NT2/D1 (cell line): ENCODE measurements at regions not wholly inside any gene's neighbourhood (a gene's known extent, or its start where the extent isn't known, plus 50 kb on each side); places are given as distances from the start of the nearest gene placed in this dataset.

ENCODE experiments used
- DNase-seq: peaks from one replicate; pipeline ENCODE4 v3.0.0-alpha.2; 2011; ENCODE audit warnings: low read depth, low spot score
- H3K27me3 ChIP-seq: 2 replicates; pipeline ENCODE4 v1.6.0; 2011; ENCODE audit warnings: mild to moderate bottlenecking; ENCODE audit not compliant: insufficient read length, insufficient read depth
- H3K36me3 ChIP-seq: 2 replicates; pipeline ENCODE4 v1.6.1; 2011; ENCODE audit warnings: mild to moderate bottlenecking, low read length, mixed read lengths; ENCODE audit not compliant: insufficient read depth, insufficient read length
- H3K4me1 ChIP-seq: 2 replicates; pipeline ENCODE4 v1.5.1; 2011; ENCODE audit not compliant: insufficient read depth, insufficient read length
- H3K4me3 ChIP-seq: 2 replicates; pipeline ENCODE4 v1.5.1; 2011; ENCODE audit warnings: low read depth; ENCODE audit not compliant: insufficient read length
- H3K9ac ChIP-seq: 2 replicates; pipeline ENCODE4 v1.6.0; 2011; ENCODE audit warnings: low read depth; ENCODE audit not compliant: insufficient read length
- H3K9me3 ChIP-seq: 2 replicates; pipeline ENCODE4 v1.5.1; 2011; ENCODE audit warnings: mild to moderate bottlenecking, low read length; ENCODE audit not compliant: insufficient read depth
- SUZ12 ChIP-seq: IDR thresholded peaks from 2 replicates; pipeline ENCODE4 v1.6.1; 2011; ENCODE audit not compliant: insufficient read length, insufficient read depth; ENCODE audit errors: extremely low read depth
- YY1 ChIP-seq: IDR thresholded peaks from 2 replicates; pipeline ENCODE4 v1.6.1; 2011; ENCODE audit not compliant: insufficient read length, insufficient read depth
- ZNF274 ChIP-seq: IDR thresholded peaks from 2 replicates; pipeline ENCODE4 v1.6.1; 2011; ENCODE audit warnings: mild to moderate bottlenecking, low read depth, low read length

DNA sequence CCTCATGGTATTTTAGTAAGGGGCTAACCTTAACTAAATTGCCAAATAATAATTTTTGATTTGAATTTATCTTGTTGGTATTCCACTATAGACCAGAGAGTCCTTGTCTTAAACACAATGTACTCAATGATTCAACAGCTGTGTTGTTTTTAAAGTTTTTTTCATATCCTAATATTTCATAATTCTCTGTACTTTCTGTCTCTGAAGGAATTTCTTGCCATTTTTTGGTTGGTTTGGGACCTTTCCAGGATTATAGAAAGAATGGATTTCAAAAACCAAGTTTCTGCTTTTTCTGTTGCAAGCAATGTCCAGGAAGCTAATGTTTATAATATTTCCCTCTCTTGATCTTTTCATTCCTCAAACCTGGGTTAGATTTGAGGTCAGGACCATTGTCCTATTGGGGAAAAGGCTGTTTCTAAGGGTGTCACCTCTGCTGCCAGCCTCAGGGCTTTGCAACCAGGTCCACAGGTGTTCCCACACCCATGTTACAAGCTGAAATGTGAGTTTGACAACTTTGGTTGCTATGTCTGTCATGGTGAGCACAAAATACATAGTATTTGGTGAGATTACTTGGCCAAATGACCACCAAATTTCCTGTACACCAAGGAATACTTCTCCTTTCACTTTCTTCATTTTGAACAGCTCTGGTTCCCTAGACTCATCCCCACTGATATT is 363.7 kb upstream of the RGMA start:
- Histone ChIP-seq H3K36me3 (no peaks in the 10 kb centered on the region), H3K9me3 (no peaks in the 10 kb centered on the region), H3K9ac (no peak overlapping the region), H3K27me3 (no peaks in the 10 kb centered on the region), H3K4me3 (no peak overlapping the region), H3K4me1 (peaks cover 5% of the 10 kb centered on the region)
- no peak for DNase-seq
- TF ChIP-seq ZNF274 (no peak), YY1 (no peak), SUZ12 (no peak)

DNA sequence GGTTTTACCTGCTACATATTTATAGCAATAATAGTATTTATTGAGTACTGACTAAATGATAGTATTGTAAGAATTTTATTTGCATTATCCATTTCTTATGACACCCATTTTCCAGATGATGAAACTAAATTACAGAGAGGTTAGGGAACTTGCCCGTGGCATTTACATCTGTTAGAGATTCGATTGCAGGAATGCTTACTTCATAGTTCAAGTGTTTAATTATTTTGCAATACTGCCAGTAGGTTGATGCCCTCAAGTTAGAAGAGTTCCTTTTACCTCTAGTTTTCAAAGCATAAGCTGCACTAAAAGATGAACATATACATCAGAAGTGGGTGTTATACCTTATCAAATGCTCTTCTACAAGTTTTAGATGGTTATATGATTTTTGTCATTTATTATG is 362.8 kb upstream of the RGMA start:
- no peak for DNase-seq
- no peaks in the 10 kb centered on the region for H3K36me3 ChIP-seq
- TF ChIP-seq SUZ12 (no peak), ZNF274 (no peak), YY1 (no peak)
- peaks cover 5% of the 10 kb centered on the region for H3K4me1 ChIP-seq
- H3K27me3 ChIP-seq = no peaks in the 10 kb centered on the region
- H3K9me3 ChIP-seq = no peaks in the 10 kb centered on the region
- H3K9ac ChIP-seq = no peak overlapping the region
- H3K4me3 ChIP-seq = no peak overlapping the region

DNA sequence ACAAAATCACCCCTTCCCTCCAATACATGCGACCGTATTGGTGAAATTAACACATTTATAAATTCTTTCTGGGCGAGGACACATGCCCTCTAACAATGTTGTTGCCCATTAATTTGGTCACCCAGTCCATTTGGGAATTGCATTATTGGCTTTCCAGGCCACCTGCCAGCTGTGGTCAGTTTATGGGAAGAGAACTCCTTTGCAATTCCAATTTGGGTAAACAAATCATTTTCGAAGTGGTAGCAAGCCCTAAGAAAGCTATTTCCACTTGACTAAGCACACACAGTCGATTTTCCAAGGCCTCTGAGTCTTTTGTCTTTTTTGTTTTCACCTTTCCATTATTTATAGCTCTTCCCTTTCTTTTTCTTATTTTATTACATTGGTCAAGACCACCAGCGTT is 362.3 kb upstream of the RGMA start:
- H3K9me3 ChIP-seq = no peaks in the 10 kb centered on the region
- H3K4me3 ChIP-seq = no peak overlapping the region
- peaks cover 5% of the 10 kb centered on the region for H3K4me1 ChIP-seq
- H3K36me3 ChIP-seq = no peaks in the 10 kb centered on the region
- H3K9ac ChIP-seq = no peak overlapping the region
- TF ChIP-seq ZNF274 (no peak), SUZ12 (no peak), YY1 (no peak)
- DNase-seq = no peak
- no peaks in the 10 kb centered on the region for H3K27me3 ChIP-seq

DNA sequence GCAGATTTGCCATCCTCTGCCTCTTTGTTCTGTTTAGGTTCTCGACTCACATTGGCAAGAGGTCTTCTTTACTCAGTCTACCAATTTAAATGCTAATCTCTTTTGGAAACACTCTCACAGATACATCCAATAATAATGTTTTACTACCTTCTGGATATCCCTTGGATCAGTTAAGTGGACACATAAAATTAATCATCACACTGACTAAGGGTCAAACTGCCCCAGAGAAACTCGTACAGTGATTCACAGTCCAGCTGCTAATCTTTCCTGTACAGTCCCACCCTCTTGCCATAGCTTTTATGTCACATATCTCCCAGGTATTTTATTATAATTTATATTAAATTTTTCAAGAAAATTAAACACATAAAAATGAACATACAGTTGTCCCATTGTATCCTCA is 360.8 kb upstream of the RGMA start:
- no peaks in the 10 kb centered on the region for H3K27me3 ChIP-seq
- TF ChIP-seq YY1 (no peak), SUZ12 (no peak), ZNF274 (no peak)
- no peak for DNase-seq
- H3K4me3 ChIP-seq = no peak overlapping the region
- H3K36me3 ChIP-seq = no peaks in the 10 kb centered on the region
- H3K9ac ChIP-seq = no peak overlapping the region
- no peaks in the 10 kb centered on the region for H3K4me1 ChIP-seq
- H3K9me3 ChIP-seq = no peaks in the 10 kb centered on the region

DNA sequence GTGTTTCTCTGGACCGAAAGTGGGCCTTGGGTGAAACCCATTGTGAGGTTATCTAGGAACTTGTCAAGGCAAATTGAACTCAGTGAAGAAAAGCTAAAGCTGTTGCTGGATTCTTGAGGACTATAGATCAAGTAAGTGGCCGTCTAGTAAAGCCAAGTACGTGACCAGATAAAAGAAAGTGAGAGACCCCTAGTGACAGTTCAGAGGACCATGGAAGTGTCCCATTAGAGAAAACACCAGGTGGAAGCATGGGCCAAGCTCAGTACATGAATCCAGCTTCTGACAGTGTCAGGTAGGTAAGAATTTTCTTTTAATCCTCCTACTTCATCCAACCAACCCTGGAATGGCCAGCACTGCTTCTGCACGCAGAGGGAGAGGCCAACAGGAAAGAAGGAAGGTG is 349.3 kb upstream of the RGMA start:
- Histone ChIP-seq H3K27me3 (no peaks in the 10 kb centered on the region), H3K9me3 (no peaks in the 10 kb centered on the region), H3K4me3 (no peak overlapping the region), H3K4me1 (no peaks in the 10 kb centered on the region), H3K9ac (no peak overlapping the region), H3K36me3 (no peaks in the 10 kb centered on the region)
- no peak for DNase-seq
- TF ChIP-seq YY1 = no peak
- TF ChIP-seq SUZ12 = no peak
- no peak for TF ChIP-seq ZNF274

- no peak overlapping the region for H3K9ac ChIP-seq
- no peak for TF ChIP-seq ZNF274
- no peak for TF ChIP-seq YY1
- TF ChIP-seq SUZ12 = no peak
- no peak overlapping the region for H3K4me3 ChIP-seq
- no peak for DNase-seq
- H3K9me3 ChIP-seq = peaks cover 13% of the 10 kb centered on the region; the same call in 1 of the 2 replicates
- no peaks in the 10 kb centered on the region for H3K36me3 ChIP-seq
- H3K27me3 ChIP-seq = no peaks in the 10 kb centered on the region
- no peaks in the 10 kb centered on the region for H3K4me1 ChIP-seq
Measured at GRCh38 chr15:93432474-93432873, 343.5 kb upstream of the RGMA start.

DNA sequence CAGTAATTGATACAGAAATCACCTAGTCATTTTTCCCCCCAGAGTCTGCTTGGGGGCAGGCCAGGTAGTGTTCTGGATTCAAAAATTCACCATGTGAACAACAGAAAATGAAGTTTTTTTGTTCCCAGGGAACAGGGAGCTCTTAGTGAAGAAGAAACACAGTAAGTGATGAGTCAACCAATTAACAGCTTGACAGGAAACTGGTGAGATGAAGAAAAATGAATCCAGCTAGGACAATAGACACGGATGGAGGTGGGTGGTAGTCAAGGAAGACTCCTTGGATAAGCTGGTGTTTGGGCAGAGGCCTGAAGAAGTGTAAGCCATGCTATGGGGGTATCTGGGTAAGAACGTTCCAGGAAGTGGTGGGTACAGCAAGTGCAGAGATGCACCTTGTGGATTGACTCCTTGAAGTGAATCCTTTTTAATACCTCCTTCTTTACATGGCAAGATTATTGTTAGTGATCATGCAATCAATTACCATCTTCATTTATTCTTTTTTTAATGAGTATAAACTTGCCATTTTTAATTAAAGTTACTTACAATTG is 339.9 kb upstream of the RGMA start:
- H3K4me1 ChIP-seq = no peaks in the 10 kb centered on the region
- peaks cover 17% of the 10 kb centered on the region; the same call in 1 of the 2 replicates for H3K9me3 ChIP-seq
- no peak overlapping the region for H3K4me3 ChIP-seq
- no peaks in the 10 kb centered on the region for H3K36me3 ChIP-seq
- H3K27me3 ChIP-seq = no peaks in the 10 kb centered on the region
- H3K9ac ChIP-seq = no peak overlapping the region
- no peak for DNase-seq
- TF ChIP-seq SUZ12 = no peak
- no peak for TF ChIP-seq ZNF274
- no peak for TF ChIP-seq YY1

DNA sequence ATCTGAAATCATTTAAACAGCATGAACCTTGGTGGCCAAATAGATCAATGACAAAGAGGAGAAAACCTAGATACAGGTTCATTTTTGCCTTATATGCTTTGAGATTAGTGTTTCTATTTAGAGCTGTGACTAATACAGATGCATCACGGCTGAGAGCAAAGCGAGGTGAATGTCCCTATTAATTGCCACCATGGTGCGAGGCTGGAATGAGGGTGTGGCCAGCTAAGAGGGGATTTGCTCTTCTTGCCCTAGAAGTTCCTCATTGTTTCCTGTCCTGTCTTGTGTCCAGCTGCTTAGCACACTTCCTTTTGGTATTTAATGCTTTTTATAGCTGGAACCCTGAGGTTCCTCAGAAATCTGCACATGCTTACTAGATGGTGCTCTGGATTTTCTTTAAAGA is 339.1 kb upstream of the RGMA start:
- Histone ChIP-seq H3K4me1 (no peaks in the 10 kb centered on the region), H3K9ac (no peak overlapping the region), H3K9me3 (peaks cover 23% of the 10 kb centered on the region; the same call in 1 of the 2 replicates), H3K36me3 (no peaks in the 10 kb centered on the region), H3K27me3 (no peaks in the 10 kb centered on the region), H3K4me3 (no peak overlapping the region)
- DNase-seq = no peak
- TF ChIP-seq YY1 (no peak), SUZ12 (no peak), ZNF274 (no peak)
